ENCODE measurements at regions not wholly inside any gene's neighbourhood (a gene's known extent, or its start where the extent isn't known, plus 50 kb on each side); places are given as distances from the start of the nearest gene placed in this dataset.

- TF ChIP-seq, protein P1, sequence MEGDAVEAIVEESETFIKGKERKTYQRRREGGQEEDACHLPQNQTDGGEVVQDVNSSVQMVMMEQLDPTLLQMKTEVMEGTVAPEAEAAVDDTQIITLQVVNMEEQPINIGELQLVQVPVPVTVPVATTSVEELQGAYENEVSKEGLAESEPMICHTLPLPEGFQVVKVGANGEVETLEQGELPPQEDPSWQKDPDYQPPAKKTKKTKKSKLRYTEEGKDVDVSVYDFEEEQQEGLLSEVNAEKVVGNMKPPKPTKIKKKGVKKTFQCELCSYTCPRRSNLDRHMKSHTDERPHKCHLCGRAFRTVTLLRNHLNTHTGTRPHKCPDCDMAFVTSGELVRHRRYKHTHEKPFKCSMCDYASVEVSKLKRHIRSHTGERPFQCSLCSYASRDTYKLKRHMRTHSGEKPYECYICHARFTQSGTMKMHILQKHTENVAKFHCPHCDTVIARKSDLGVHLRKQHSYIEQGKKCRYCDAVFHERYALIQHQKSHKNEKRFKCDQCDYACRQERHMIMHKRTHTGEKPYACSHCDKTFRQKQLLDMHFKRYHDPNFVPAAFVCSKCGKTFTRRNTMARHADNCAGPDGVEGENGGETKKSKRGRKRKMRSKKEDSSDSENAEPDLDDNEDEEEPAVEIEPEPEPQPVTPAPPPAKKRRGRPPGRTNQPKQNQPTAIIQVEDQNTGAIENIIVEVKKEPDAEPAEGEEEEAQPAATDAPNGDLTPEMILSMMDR (IDR thresholded peaks at IDR 0.05; ENCODE audit: control extremely low read depth, extremely low read depth) = no peak
- WGBS, 2 donors = 83 to 91% methylated on average over 1 of the region's 1 CpG
- no peaks in the 10 kb centered on the region for H3K9me3 ChIP-seq (ENCODE audit: control insufficient read depth in 4 of 4, insufficient read depth in 3 of 4, low read length in 3 of 4)
- no peaks in the 10 kb centered on the region for H3K27me3 ChIP-seq (ENCODE audit: control insufficient read depth in 3 of 3, insufficient read depth in 3 of 3, low read length in 2 of 3)
- H3K9ac ChIP-seq (ENCODE audit: insufficient read depth in 1 of 2, low read length in 2 of 2) = no peak overlapping the region
- DNase-seq (no peak), ATAC-seq (ENCODE audit: insufficient read depth, low FRiP score) (no peak)
- no peak overlapping the region for H3K27ac ChIP-seq (ENCODE audit: low read depth in 1 of 2, low read length in 1 of 2)
- peaks cover 0 to 3% (median 0%) of the 10 kb centered on the region in 5 donors for H3K4me1 ChIP-seq (ENCODE audit: control insufficient read depth in 5 of 5, insufficient read depth in 5 of 5, low read length in 5 of 5)
- H3K36me3 ChIP-seq (ENCODE audit: control insufficient read depth in 4 of 4, insufficient read depth in 4 of 4, low read length in 4 of 4) = no peaks in the 10 kb centered on the region
- H3K4me3 ChIP-seq = no peak overlapping the region
These were observed 707.1 kb downstream of the EFNA5 start for GRCh38 chr5:106963630-106964029.

DNA sequence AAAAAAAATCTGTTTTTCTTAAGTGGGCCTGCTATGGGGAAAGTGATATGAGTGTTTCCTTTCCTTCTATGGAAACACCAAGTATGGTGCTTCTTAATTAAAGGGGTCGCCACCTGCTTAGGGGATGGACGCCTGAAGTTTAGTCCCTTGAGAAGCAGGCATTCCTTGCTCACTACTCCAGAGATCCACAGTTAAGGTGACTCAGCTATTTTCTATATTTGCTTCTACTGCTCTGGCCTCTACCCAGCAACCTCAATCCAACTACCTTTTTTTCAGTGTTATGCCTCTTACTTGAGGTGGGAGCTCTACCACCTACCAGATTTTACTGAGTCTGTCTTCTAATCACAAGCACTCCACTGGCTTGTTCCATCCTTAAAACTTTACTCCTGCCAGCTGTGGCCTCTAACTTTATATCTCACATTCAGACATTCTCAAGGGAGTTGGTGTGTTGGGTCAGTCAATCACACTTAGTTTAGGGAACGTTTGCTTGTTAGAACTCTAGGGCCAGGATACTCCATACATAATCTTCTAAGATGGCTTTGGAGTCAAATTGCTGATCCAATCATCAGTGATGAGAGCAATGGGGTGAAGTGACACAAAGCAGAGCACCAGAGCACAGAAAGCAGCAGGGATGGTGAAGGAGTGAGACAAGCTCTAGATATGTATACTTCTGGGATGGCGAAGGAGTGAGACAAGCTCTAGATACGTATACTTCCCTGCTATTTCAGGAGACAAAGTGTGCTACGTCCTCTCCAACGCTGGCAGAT, 708.1 kb downstream of the EFNA5 start:
- ATAC-seq (ENCODE audit: insufficient read depth, low FRiP score) (no peak), DNase-seq (no peak)
- Histone ChIP-seq H3K27ac (ENCODE audit: low read depth in 1 of 2, low read length in 1 of 2) (no peak overlapping the region), H3K4me3 (no peak overlapping the region), H3K4me1 (ENCODE audit: control insufficient read depth in 5 of 5, insufficient read depth in 5 of 5, low read length in 5 of 5) (peaks cover 0 to 3% (median 0%) of the 10 kb centered on the region in 5 donors), H3K9ac (ENCODE audit: insufficient read depth in 1 of 2, low read length in 2 of 2) (no peak overlapping the region), H3K9me3 (ENCODE audit: control insufficient read depth in 4 of 4, insufficient read depth in 3 of 4, low read length in 3 of 4) (no peaks in the 10 kb centered on the region), H3K27me3 (ENCODE audit: control insufficient read depth in 3 of 3, insufficient read depth in 3 of 3, low read length in 2 of 3) (no peaks in the 10 kb centered on the region), H3K36me3 (ENCODE audit: control insufficient read depth in 4 of 4, insufficient read depth in 4 of 4, low read length in 4 of 4) (no peaks in the 10 kb centered on the region)
- TF ChIP-seq, protein P1 (IDR thresholded peaks at IDR 0.05; ENCODE audit: control extremely low read depth, extremely low read depth) = no peak
- 87% methylated on average over 7 of the region's 7 CpGs for WGBS, 2 donors

GRCh38 chr5:106959387-106959786, 711.4 kb downstream of the EFNA5 start:
- Histone ChIP-seq H3K9me3 (ENCODE audit: control insufficient read depth in 4 of 4, insufficient read depth in 3 of 4, low read length in 3 of 4) (no peaks in the 10 kb centered on the region), H3K27me3 (ENCODE audit: control insufficient read depth in 3 of 3, insufficient read depth in 3 of 3, low read length in 2 of 3) (no peaks in the 10 kb centered on the region), H3K27ac (ENCODE audit: low read depth in 1 of 2, low read length in 1 of 2) (no peak overlapping the region), H3K4me1 (ENCODE audit: control insufficient read depth in 5 of 5, insufficient read depth in 5 of 5, low read length in 5 of 5) (peaks cover 0 to 3% (median 0%) of the 10 kb centered on the region in 5 donors), H3K36me3 (ENCODE audit: control insufficient read depth in 4 of 4, insufficient read depth in 4 of 4, low read length in 4 of 4) (no peaks in the 10 kb centered on the region), H3K9ac (ENCODE audit: insufficient read depth in 1 of 2, low read length in 2 of 2) (no peak overlapping the region), H3K4me3 (no peak overlapping the region)
- no peak for DNase-seq
- TF ChIP-seq, protein P1 (IDR thresholded peaks at IDR 0.05; ENCODE audit: control extremely low read depth, extremely low read depth) = no peak
- WGBS, 2 donors = 69 to 79% methylated on average over 2 of the region's 2 CpGs
- ATAC-seq (ENCODE audit: insufficient read depth, low FRiP score) = no peak
